NCI-H1436 (cell line): ENCODE measurements at regions not wholly inside any gene's neighbourhood (a gene's known extent, or its start where the extent isn't known, plus 50 kb on each side); places are given as distances from the start of the nearest gene placed in this dataset.

ENCODE experiments used
- DNase-seq: peaks from one replicate; lab custom pipeline; 2025; lab: John Stamatoyannopoulos, UW

DNA sequence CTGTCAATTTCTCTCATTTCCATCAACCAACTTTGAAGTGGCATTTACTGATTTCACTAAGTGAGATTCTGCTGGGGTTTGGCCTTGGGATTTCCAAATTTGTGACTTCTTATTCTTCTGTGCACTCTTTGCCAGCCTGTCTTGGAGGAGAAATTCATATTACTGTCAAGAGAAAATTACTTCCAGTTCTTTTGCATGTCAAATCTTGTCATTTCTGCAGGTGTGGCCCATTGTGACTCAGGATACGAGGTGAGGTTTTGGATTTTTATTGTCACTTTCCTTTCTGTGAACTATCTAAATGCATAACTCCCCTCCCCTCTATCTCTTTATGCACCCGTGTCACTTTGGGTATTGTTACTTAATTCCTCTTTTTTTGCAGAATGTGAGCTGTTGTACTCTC, 102.6 kb upstream of the GUCY1A1 start:
- no peak for DNase-seq

DNA sequence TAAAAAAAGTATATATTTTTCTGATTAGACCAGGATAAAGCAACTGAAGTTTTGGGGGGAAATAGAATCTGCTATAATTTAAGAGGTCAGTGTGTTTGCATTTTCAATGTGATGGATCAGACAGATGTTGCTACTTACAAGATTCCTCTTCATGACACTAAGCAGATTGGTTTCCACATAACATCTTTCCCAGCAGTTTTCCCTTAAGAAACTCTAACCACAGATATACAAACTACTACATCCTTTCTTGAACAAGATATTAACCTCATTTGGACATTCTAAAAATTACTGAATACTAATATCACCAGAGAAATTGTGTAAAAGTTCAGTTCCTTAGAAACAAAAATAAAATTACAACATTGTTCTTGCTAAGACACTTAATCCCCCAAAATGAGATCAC, 106.7 kb upstream of the GUCY1A1 start:
- no peak for DNase-seq

DNA sequence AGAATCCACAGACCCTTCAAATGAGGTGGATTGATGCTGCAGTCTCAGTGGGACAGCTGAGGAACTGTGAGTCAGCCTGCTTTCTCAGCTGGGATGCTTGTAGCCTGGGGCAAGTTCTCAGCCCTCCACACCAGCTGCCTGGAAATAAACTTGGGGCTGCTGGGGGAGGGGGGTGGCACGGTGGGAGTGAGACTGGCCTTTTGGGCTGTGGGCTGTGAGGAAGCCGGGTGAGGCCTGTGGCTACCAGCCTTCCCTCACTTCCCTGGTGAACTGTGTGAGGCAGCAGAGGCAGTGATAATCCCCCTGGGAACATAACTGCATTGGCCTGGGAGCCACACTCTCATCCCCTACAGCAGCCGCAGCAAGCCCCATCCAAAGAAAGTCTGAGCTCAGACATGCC, 114.5 kb upstream of the GUCY1A1 start:
- DNase-seq = no peak

DNA sequence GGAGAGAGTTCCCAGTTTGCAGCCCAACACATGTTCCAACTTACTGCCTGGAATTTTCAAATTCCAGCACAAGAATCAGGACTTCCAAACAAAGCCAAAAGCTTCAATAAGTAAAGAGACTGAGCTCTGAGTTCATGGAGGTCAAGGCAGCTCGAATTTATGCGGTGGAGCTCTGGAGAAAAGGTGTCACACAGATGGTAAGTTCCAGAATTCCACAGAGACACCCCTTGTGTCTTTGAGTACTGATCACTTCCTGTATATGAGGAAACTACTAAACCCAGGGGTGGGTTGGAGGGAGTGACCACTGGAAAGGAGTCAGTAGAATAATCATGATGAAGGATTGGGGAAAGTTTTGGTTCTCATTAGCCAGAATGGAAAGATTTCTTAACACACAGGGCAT, 118.5 kb upstream of the GUCY1A1 start:
- no peak for DNase-seq

DNA sequence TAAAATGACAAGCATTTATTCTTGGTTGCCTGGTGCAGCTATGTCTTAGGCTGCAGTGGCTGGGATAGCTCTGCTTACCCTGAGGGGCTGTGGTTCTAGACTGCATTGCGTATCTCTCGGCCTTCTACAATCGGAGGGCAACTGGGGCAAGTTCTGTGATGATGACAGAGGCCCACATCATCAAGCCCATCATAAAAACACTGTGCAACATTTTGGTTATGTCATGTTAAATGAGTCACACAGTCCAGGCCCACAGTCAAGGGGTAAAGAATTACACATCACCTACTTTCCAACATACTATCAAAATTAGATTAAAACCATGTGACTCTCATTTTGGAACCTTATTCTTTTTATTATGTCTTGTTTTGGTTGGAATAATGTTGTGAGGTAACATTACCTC, 120.2 kb upstream of the GUCY1A1 start:
- DNase-seq = no peak

DNA sequence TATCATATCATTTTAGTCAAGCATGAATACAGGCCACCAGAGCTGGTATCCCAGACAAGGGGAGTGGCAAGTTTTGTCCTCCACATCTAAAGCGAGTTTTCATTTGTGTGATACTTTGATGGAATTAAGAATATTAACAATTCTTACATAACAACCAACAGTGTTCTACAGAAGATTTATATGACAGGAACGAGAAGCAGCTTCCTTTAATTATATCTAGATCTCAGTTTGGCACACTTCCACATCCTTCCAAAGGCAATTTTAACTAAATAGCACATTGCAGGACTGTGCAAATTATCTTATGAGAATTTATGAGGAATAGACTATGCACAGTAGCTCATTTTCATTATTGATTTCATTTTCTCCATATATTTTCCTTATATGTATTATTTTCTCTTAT, 121.2 kb upstream of the GUCY1A1 start:
- no peak for DNase-seq

GRCh38 chr4:155544547-155544946, 122.1 kb upstream of the GUCY1A1 start:
- no peak for DNase-seq

DNA sequence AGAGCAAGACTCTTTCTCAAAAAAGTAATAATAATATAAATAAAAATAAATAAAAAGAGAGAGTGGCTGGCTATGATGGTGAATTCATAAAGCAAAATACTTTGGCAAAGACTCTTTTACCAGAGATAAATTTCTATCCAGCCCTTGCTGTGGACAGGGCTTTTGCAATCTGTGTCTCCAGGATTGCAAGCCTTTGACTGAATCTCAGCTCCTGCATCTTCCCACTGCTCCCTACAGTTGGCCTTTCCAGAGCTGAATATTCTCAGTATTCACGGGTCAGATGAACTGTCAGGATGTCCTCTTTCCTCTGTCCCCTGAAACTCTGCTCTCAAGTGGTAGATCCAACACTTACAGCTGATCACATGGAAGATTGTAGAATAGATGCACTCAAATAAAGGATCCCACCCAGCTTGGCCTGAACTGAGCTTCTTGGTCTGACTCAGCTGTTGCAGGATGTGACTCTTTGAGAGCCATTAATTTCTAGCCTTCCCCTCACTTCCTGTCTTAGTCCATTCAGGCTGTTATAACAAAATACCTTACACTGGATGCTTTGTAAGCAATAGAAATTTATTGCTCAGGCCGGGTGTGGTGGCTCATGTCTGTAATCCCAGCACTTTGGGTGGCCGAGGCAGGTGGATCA, 123.4 kb upstream of the GUCY1A1 start:
- DNase-seq = no peak

- no peak for DNase-seq
These were observed 124.2 kb upstream of the GUCY1A1 start for GRCh38 chr4:155542415-155542814.

GRCh38 chr4:155541716-155542115, 124.9 kb upstream of the GUCY1A1 start:
- DNase-seq = no peak

GRCh38 chr4:155540698-155541097, 126.0 kb upstream of the GUCY1A1 start:
- DNase-seq = no peak

- no peak for DNase-seq
These were observed 126.9 kb upstream of the GUCY1A1 start for GRCh38 chr4:155539746-155540145.

- no peak for DNase-seq
These were observed 130.7 kb upstream of the GUCY1A1 start for GRCh38 chr4:155535802-155536454.

DNA sequence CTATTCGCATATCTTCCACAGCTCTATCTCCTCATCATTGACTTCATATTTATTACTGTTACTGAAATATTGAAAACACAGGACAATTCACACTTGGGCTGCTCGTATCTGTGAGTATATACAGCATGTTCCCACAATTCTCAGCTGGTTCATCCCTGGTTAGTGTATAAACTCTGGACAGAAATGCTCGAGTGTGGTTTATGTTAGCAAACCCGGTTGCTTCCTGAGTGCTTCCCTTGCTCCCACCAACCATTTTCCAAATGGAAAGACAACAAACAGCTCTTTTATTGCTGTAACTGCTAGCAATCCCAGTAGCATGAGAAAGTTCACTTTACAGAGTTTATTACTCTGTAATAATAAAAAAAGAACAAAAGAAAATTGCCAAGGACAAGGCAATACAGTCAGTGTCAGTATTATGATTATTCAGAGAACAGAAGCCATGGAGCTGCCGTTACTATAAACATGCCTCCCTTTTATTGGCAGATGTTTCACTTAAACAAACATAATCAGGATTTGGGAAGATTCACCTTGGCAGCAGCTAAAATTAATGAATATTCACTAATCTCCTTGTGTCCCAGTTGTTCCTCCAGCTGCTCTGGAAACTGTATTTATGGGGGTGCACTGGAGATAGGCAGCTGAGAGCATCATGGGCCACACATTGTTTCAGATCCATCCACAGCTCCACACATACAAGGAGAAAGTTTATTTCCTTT, 134.1 kb upstream of the GUCY1A1 start:
- no peak for DNase-seq

DNA sequence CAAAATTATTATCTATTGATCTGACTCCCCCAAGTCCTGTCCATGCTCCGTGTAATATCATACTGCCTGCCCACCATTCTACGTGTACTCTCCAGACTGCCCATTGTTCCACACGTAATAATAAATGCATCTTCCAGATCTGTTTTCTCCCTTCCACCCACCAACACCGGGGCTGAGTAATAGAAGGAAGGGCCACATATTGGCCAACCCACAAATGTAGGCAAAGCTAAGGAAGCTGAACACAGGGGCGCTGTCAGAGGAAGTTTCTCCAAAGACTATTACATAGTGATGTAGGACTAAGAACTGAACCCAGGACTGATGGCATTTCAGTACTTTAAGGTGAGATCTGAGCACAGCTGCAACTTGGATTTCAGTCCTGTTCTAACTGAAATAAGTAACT, 135.8 kb upstream of the GUCY1A1 start:
- no peak for DNase-seq

- no peak for DNase-seq
These were observed 136.4 kb upstream of the GUCY1A1 start for GRCh38 chr4:155530290-155530689.

DNA sequence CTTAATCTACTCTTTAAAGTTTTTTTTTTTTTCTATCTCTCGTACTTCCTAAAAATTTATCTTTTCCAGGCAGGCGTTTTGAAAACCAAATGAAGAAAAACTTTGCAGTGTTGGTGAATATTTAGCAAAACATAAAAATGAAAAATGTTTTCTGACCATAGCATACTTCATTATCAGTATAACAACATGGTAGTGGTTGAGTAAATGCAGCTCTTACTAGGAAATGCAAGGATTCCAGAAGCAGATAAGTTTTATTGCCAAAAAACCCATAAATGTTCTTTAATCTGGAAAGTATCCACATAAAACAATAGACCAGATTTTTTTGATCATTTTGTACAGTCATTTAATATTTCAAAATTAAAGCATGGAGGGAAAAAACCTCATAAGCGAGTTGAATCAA, 136.9 kb upstream of the GUCY1A1 start:
- DNase-seq = no peak

DNA sequence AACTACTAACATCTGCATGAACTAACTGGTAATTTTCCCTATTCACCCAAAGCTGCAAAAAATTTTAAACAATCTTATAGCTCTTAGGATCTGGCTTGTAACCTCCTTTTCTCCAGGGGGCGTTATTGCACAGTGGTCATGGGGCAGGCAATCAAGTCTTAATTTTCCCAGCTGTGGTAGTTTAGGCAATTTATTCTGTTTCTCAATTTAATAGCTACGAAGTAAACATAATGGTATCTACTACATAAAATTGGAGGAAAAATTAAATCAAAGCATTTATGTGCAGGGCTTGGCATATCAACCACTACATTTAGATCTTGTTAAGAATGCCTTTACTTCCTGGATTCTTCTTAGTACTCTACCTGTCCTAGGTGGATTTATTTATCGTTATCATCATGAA, 137.4 kb upstream of the GUCY1A1 start:
- no peak for DNase-seq

DNA sequence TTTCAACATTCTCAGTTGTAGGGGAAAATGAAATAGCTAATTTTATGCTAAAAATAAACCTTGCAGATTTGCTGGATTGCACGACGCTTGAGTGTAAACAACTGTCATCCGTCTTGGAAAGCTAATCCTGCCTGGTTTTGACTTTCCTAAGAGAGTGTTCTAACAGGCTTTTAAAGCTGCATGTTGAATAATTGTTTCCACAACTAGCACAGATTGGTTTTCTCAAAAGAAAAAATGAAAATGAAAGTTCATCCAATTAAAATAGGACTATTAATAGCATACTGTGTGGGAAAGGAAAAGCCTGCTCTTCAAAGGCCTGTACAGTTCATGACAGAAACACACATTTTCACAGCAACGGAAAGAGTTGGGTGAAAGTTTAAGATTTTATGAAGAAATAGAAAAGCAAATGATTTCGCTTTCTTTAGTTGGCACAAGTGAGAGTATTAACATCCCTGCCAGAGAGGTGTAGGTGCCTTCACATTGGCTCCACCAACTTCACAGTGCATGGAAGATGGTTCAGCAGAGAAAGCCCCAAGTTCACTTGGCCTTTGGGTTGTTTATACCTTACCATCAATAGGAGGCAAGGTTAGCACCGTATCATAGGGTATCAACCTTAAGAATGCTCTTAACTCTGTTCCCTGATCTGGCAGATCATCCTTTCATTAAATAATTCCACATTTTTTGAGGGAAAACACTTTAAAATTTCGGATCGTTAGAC, 140.0 kb upstream of the GUCY1A1 start:
- DNase-seq = no peak

DNA sequence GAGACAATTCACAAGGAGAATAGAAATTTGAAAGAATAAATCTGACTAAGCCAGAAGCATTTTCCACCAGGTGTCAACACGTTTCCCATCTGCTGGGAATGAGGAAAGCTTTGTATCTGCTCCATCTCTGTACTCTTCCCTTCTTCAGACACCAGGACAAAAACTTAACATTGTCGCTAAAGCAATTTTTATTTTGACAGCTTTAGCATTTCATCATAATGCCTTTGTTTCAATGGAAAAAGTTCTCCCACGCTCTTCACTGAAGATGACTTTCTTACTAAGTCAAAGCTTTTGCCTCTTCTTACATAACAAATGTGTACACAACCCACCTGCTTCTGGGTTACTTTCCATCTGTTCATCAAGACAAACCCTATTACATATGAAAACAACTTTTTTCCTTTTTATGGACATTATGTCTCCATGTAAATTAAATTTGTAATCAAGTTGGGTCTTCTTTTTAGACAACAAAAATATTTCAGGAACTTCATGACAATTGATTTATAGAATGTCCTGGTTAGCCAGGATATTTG, 141.7 kb upstream of the GUCY1A1 start:
- DNase-seq = no peak

GRCh38 chr4:155523358-155523757, 143.3 kb upstream of the GUCY1A1 start:
- no peak for DNase-seq

GRCh38 chr4:155522201-155522600, 144.4 kb upstream of the GUCY1A1 start:
- DNase-seq = no peak

DNA sequence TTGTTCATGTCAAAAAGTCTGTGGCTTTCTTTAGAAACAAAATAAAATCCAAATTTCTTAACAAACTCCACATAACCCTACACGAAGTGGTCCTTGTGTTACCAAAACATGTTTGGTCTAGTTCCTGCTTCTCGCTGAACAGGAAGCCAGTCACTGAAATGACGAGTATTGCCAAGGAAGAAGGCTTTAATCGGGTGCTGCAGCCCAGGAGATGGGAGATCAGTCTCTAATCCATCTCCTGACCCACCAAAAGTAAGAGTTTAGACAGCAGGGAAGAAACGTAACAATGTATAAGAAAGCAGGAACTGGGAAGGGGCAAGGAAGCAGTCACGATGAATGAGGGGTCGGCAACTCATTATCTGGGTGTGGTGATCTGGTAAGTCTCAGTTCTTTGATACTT, 144.6 kb upstream of the MAP9 start:
- DNase-seq = no peak
